ENCODE measurements at regions not wholly inside any gene's neighbourhood (a gene's known extent, or its start where the extent isn't known, plus 50 kb on each side); places are given as distances from the start of the nearest gene placed in this dataset.

DNA sequence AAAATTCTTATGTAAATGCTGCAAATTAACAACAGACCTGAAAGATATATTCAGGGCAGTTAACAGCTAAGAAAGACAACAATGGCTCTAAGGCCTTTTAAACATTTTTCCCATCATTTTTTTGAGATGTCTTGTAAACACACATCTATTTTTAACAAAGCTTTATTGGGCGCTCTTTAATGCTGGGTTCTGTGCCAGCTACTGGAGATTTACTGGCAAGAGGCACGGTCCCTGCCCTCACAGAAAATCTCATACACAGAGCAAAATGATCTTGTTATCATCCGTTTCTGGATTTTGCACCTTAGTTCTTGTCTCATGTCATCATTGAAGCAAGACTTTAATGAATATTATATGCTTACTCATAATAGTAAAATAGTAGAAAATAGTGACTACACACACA lies 1022.3 kb upstream of the WWC1 start:
- no peak for TF ChIP-seq EZH2 (IDR thresholded peaks at IDR 0.05; ENCODE audit: low read length)
- TF ChIP-seq, protein P1, sequence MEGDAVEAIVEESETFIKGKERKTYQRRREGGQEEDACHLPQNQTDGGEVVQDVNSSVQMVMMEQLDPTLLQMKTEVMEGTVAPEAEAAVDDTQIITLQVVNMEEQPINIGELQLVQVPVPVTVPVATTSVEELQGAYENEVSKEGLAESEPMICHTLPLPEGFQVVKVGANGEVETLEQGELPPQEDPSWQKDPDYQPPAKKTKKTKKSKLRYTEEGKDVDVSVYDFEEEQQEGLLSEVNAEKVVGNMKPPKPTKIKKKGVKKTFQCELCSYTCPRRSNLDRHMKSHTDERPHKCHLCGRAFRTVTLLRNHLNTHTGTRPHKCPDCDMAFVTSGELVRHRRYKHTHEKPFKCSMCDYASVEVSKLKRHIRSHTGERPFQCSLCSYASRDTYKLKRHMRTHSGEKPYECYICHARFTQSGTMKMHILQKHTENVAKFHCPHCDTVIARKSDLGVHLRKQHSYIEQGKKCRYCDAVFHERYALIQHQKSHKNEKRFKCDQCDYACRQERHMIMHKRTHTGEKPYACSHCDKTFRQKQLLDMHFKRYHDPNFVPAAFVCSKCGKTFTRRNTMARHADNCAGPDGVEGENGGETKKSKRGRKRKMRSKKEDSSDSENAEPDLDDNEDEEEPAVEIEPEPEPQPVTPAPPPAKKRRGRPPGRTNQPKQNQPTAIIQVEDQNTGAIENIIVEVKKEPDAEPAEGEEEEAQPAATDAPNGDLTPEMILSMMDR (optimal IDR thresholded peaks at IDR 0.05 in 1 of 3, IDR thresholded peaks at IDR 0.05 in 1 of 3, conservative IDR thresholded peaks at IDR 0.05 in 1 of 3; ENCODE audit: extremely low read depth in 1 of 3, insufficient read depth in 2 of 3, low read length in 3 of 3), result no peak

All from keratinocyte (primary cell).